Activated T-cell treated with anti-CD3 and anti-CD28 coated beads, Interleukin-2, amount 50 U/mL, for 24 hours (primary cell): ENCODE measurements at regions not wholly inside any gene's neighbourhood (a gene's known extent, or its start where the extent isn't known, plus 50 kb on each side); places are given as distances from the start of the nearest gene placed in this dataset.

Experiments used
- DNase-seq: peaks from one replicate; pipeline ENCODE4 v3.0.0-alpha.2; 2020
- H3K27ac Mint-ChIP-seq: 2 replicates; pipeline ENCODE4 v1.8.0; 2020; ENCODE audit warnings: mild to moderate bottlenecking, mixed read lengths
- H3K27me3 Mint-ChIP-seq: 2 replicates; pipeline ENCODE4 v1.8.0; 2020; ENCODE audit warnings: mixed read lengths
- H3K36me3 Mint-ChIP-seq: 2 replicates; pipeline ENCODE4 v1.8.0; 2020; ENCODE audit warnings: low read depth, mixed read lengths
- H3K4me1 Mint-ChIP-seq: 2 replicates; pipeline ENCODE4 v1.8.0; 2020; ENCODE audit warnings: low read depth, mixed read lengths
- H3K4me3 Mint-ChIP-seq: 2 replicates; pipeline ENCODE4 v1.8.0; 2020; ENCODE audit warnings: mild to moderate bottlenecking, moderate library complexity, mixed read lengths
- H3K9me3 Mint-ChIP-seq: 2 replicates; pipeline ENCODE4 v1.8.0; 2020; ENCODE audit warnings: mixed read lengths

DNA sequence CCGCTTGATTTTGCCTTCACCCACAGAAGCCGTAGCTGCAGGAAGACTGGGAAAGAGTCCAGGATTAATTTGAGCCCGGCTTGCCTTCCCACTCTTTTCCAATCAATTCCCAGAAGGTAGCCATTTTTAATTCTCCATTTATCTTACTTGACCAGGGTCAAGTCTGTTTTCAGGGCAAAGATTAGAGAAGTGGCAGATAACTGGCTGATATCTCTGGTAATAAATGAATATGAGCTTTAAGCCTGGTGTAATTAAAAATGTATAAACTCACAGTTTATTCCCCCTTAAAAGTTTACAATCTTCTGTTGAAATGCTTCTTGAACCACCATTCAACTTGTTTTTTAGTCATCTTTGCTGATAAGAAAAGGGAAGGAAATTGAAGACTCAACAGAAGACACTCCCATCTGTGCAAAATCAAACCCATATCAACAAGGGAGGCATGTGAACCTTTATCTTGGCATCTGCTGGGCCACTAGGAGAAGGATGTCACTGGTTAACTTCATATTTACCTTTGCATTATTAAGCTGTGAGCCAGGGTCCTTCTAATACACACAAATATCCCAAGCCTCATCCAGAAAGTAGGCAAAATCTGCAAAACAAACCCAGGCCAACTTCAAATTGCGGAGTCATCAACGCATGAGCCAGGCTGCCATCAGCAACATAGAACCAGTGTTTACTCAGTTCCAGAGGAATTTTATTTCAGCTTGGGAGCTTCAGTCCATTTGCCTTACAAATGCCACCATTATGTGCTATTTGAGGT is 314.6 kb upstream of the MAF start:
- Mint-ChIP-seq H3K27me3 (peaks cover 9% of the 10 kb centered on the region), H3K27ac (no peak overlapping the region), H3K4me3 (no peak overlapping the region), H3K4me1 (no peaks in the 10 kb centered on the region), H3K36me3 (no peaks in the 10 kb centered on the region), H3K9me3 (no peaks in the 10 kb centered on the region)
- no peak for DNase-seq

DNA sequence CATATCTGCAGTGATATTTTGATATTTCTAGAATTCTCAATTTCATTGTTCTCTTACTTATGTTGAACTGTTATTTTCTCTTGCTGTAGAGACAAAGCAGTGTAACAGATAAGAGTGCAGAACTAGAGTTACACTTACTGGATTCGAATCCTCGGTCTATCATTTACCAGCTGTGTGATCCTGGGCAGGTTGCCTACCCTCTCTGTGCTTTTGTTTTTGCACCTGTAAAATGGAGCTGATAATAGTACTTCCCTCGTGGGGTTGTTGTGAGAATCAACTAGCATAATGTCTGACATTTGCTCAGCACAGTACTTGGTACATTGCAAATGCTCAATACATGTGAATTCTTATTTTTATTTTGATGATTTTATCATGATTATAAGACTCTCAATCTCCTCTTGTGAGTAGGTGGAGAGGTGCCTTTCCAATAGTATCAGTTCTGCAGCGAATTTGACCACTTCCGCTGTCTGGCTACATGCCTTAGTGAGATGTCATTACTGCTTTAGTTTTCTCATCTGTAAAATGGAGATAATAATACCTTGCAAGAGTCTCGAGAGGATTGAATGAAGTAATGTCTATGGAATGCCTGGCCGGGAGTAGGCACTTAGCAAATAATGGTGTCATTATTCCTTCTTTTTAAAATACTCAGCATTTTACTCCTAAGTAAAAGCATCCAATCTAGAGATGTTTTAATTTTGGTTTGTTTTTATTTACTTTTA is 312.2 kb upstream of the MAF start:
- peaks cover 9% of the 10 kb centered on the region for H3K27me3 Mint-ChIP-seq

DNA sequence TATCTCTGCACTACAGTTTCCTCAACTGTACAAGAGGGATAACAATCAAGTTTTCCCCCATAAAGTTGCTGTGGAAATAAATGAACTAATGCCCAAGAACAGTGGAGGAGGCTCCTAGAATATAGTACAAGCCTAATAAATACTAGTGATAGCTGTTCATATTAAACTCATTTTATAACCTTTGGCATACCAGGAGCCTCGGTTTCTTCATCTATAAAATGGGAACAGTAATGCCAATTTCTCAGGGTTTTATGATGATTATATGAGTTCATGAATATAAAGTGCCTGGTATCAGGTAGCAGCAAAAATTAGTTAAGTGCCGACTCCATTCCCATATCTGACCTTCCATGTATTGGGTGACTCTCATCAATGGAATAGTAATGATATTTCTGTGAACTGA is 311.1 kb upstream of the MAF start:
- Mint-ChIP-seq H3K27ac (no peak overlapping the region), H3K4me3 (no peak overlapping the region), H3K4me1 (no peaks in the 10 kb centered on the region), H3K9me3 (no peaks in the 10 kb centered on the region), H3K27me3 (peaks cover 9% of the 10 kb centered on the region), H3K36me3 (no peaks in the 10 kb centered on the region)
- no peak for DNase-seq

More for the DNA sequence above, 312.2 kb upstream of the MAF start:
- Mint-ChIP-seq H3K9me3 (no peaks in the 10 kb centered on the region), H3K4me1 (no peaks in the 10 kb centered on the region), H3K4me3 (no peak overlapping the region), H3K36me3 (no peaks in the 10 kb centered on the region), H3K27ac (no peak overlapping the region)
- no peak for DNase-seq

DNA sequence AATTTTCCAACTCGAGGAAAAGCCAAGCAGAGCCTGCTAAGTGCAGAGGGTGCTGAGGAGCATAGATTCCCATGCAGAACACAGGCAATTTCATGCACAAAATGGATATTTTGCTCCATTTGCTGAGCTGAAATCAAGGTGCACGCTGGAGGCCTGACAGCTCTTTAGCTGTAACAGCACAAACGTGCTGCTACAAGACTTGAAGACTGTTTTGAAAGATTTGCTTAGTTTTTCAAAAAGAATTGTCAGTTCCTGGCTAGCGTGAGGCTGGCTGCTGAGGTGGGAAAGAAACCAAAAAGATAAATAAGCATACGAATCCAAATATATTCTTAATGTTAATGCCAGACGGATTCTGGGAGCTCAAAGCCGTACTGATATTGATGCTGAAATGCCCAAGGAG is 309.0 kb upstream of the MAF start:
- no peak overlapping the region for H3K4me3 Mint-ChIP-seq
- H3K9me3 Mint-ChIP-seq: no peaks in the 10 kb centered on the region
- H3K27me3 Mint-ChIP-seq: peaks cover 4% of the 10 kb centered on the region
- no peak for DNase-seq
- no peak overlapping the region for H3K27ac Mint-ChIP-seq
- H3K4me1 Mint-ChIP-seq: no peaks in the 10 kb centered on the region
- H3K36me3 Mint-ChIP-seq: no peaks in the 10 kb centered on the region

- no peaks in the 10 kb centered on the region for H3K27me3 Mint-ChIP-seq
Observed at GRCh38 chr16:79903471-79903870, 302.9 kb upstream of the MAF start.

GRCh38 chr16:79902351-79902750 is 301.8 kb upstream of the MAF start:
- Mint-ChIP-seq H3K4me1 (no peaks in the 10 kb centered on the region), H3K36me3 (no peaks in the 10 kb centered on the region), H3K9me3 (no peaks in the 10 kb centered on the region), H3K27ac (no peak overlapping the region), H3K27me3 (no peaks in the 10 kb centered on the region), H3K4me3 (no peak overlapping the region)
- DNase-seq: no peak

More at GRCh38 chr16:79903471-79903870, 302.9 kb upstream of the MAF start:
- Mint-ChIP-seq H3K4me3 (no peak overlapping the region), H3K27ac (no peak overlapping the region), H3K9me3 (no peaks in the 10 kb centered on the region), H3K36me3 (no peaks in the 10 kb centered on the region), H3K4me1 (no peaks in the 10 kb centered on the region)
- DNase-seq: no peak

DNA sequence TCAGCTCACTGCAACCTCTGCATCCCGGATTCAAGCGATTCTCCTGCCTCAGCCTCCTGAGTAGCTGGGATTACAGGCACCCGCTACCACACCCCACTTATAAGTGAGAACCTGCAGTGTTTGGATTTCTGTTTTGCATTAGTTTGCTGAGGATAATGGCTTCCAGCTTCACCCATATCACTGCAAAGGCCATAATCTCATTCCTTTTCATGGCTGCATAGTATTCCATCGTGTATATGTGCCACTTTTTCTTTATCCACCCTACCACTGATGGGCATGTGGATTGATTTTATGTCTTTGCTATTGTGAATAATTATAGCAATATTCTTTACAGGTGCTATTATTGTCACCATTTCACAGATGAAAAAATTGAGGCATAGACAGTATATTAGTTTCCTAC is 301.0 kb upstream of the MAF start:
- H3K27ac Mint-ChIP-seq: no peak overlapping the region
- H3K27me3 Mint-ChIP-seq: no peaks in the 10 kb centered on the region
- no peaks in the 10 kb centered on the region for H3K4me1 Mint-ChIP-seq
- H3K4me3 Mint-ChIP-seq: no peak overlapping the region
- no peaks in the 10 kb centered on the region for H3K36me3 Mint-ChIP-seq
- H3K9me3 Mint-ChIP-seq: no peaks in the 10 kb centered on the region
- no peak for DNase-seq

DNA sequence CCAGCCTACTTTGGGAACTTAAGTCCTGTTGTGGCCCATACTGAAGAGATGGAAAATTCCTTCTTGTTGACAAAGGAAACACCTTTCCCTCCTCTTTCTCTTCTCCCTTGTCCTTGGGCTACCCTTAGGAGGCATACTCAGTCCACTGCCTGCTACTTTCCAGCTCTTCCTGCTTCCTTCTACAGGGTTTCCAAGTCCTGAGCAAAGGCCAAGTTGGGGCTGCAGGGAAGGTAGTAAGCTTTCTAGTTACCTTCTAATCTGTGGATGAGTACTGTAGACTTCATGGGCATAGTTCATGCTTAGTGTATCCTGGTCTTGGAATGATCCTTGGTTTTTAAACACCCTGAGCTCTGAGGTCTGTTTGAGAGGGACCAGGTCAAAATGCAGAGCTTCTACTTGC is 299.2 kb upstream of the MAF start:
- no peaks in the 10 kb centered on the region for H3K27me3 Mint-ChIP-seq
- no peaks in the 10 kb centered on the region for H3K9me3 Mint-ChIP-seq
- no peak for DNase-seq
- H3K36me3 Mint-ChIP-seq: no peaks in the 10 kb centered on the region
- H3K4me3 Mint-ChIP-seq: no peak overlapping the region
- no peaks in the 10 kb centered on the region for H3K4me1 Mint-ChIP-seq
- H3K27ac Mint-ChIP-seq: no peak overlapping the region

- no peak for DNase-seq
- H3K36me3 Mint-ChIP-seq: no peaks in the 10 kb centered on the region
- H3K4me1 Mint-ChIP-seq: no peaks in the 10 kb centered on the region
- H3K27ac Mint-ChIP-seq: no peak overlapping the region
- no peaks in the 10 kb centered on the region for H3K27me3 Mint-ChIP-seq
- H3K4me3 Mint-ChIP-seq: no peak overlapping the region
- no peaks in the 10 kb centered on the region for H3K9me3 Mint-ChIP-seq
Observed at GRCh38 chr16:79899316-79899715, 298.8 kb upstream of the MAF start.

DNA sequence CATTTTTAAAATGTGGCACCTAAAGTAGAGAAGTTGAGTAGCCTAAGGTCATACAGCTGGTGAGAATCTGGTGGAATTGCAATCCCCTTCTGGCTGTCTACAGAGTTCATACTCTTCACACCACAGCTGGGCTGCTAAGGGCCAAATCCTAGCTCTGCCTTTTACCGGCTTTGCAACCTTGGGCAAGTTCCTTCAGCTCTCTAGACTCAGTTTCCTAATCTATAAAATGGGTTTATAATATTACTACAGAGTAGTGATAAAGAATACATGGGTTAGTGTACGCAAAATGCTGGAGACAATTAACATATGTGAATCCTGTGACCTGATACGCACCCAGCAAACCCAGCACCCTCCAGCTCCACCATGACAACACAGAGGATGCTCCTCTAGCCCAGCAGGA is 298.2 kb upstream of the MAF start:
- H3K4me1 Mint-ChIP-seq: no peaks in the 10 kb centered on the region
- no peaks in the 10 kb centered on the region for H3K9me3 Mint-ChIP-seq
- no peak for DNase-seq
- no peaks in the 10 kb centered on the region for H3K27me3 Mint-ChIP-seq
- H3K4me3 Mint-ChIP-seq: no peak overlapping the region
- no peaks in the 10 kb centered on the region for H3K36me3 Mint-ChIP-seq
- no peak overlapping the region for H3K27ac Mint-ChIP-seq

DNA sequence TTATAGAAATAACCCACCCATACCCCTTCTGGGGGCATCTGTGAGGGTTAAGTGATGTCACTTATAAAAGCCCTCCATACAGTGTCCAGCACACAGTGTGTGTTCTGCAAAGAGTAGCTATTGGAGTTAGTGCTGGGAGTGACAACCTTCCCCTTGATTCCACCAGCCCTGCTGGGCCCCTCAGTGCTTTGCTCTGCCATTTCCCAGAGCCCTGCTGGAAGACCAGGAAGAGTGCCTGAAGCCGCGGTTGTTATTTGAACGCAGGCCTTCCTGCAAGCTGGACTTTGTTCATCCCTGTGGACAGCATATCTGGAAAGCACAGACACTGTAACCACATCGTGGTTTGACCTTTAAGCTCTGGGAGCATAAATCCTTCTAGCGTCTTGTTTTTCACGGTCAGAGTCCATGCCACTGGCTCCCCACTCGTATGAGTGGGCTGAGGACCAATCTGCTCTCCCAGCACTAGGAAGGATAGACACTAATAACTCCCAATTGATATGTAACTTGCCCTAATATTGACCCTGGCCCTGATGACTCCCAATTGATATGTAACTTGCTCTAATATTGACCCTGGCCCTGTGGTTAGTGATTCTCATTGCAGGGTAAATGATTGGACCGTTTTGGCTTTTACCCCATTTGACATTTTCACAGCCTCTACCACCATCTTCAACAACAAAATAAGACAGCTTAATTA is 297.1 kb upstream of the MAF start:
- H3K4me1 Mint-ChIP-seq: no peaks in the 10 kb centered on the region
- H3K9me3 Mint-ChIP-seq: no peaks in the 10 kb centered on the region
- H3K36me3 Mint-ChIP-seq: no peaks in the 10 kb centered on the region
- no peak overlapping the region for H3K27ac Mint-ChIP-seq
- no peak overlapping the region for H3K4me3 Mint-ChIP-seq
- no peak for DNase-seq
- H3K27me3 Mint-ChIP-seq: no peaks in the 10 kb centered on the region

GRCh38 chr16:79897104-79897452 is 296.5 kb upstream of the MAF start:
- Mint-ChIP-seq H3K27me3 (no peaks in the 10 kb centered on the region), H3K9me3 (no peaks in the 10 kb centered on the region), H3K36me3 (no peaks in the 10 kb centered on the region), H3K4me1 (no peaks in the 10 kb centered on the region), H3K27ac (no peak overlapping the region), H3K4me3 (no peak overlapping the region)
- DNase-seq: no peak

- H3K4me3 Mint-ChIP-seq: no peak overlapping the region
- no peak overlapping the region for H3K27ac Mint-ChIP-seq
- no peaks in the 10 kb centered on the region for H3K36me3 Mint-ChIP-seq
- no peaks in the 10 kb centered on the region for H3K27me3 Mint-ChIP-seq
- no peaks in the 10 kb centered on the region for H3K9me3 Mint-ChIP-seq
- no peak for DNase-seq
- H3K4me1 Mint-ChIP-seq: no peaks in the 10 kb centered on the region
Observed at GRCh38 chr16:79895917-79896203, 295.3 kb upstream of the MAF start.

DNA sequence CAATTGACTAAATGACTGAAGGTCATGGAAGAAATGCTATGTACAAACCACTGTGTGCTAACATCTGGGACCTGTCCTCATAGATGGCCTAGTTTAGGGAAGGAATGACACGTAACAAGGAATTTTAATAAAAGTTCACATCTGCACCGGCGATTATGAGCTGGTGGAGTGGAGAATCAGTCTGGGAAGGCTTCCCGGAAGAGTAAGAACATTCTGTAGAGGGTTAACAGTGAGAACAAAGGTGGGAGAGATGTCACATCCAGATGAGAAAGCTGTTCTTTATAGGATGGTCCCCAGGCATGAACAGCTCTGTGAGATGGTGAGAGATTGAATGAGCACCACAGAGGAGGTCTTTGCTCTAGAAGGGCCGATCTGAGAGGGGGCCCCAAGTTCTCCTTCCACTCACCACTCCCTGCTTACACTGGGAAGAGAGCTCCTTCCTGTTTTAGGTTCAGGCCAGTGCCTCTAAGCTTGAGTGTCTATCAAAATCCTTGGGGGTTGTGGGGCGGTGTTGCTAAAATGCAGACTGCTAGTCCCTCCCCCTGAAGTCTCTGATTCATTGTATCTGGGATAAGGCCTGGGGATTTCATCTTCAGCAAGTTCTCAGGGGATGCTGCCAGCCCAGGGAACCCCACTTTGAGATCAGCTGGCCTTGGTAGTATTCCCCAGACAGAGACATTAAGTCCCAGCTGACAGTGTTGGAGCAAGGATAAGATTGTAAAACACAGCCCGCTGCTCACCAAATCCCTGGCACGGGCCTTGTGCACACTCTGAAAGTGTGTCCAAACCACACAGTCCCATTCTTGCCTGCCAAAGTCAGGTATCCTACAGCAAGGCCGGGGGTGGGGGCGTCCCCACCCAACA is 294.7 kb upstream of the MAF start:
- Mint-ChIP-seq H3K27me3 (no peaks in the 10 kb centered on the region), H3K9me3 (no peaks in the 10 kb centered on the region), H3K4me3 (no peak overlapping the region), H3K36me3 (no peaks in the 10 kb centered on the region), H3K27ac (no peak overlapping the region), H3K4me1 (no peaks in the 10 kb centered on the region)
- no peak for DNase-seq
